Type B pancreatic cell (in vitro differentiated cells): ENCODE measurements at regions not wholly inside any gene's neighbourhood (a gene's known extent, or its start where the extent isn't known, plus 50 kb on each side); places are given as distances from the start of the nearest gene placed in this dataset.

Source experiments
- DNase-seq: peaks from one replicate; pipeline ENCODE4 v3.0.0; 2021; ENCODE audit warnings: mixed read lengths; ENCODE audit not compliant: unreplicated experiment; ENCODE audit errors: extremely low spot score
- H3K27ac Mint-ChIP-seq: 2 replicates; pipeline ENCODE4 v1.8.0; 2021; ENCODE audit warnings: mild to moderate bottlenecking, mixed read lengths
- H3K27me3 Mint-ChIP-seq: 2 replicates; pipeline ENCODE4 v1.8.0; 2021; ENCODE audit warnings: mixed read lengths
- H3K36me3 Mint-ChIP-seq: 2 replicates; pipeline ENCODE4 v1.8.0; 2021; ENCODE audit warnings: mixed read lengths
- H3K4me1 Mint-ChIP-seq: one replicate; pipeline ENCODE4 v1.8.0; 2021; ENCODE audit warnings: mixed read lengths; ENCODE audit not compliant: unreplicated experiment
- H3K4me3 Mint-ChIP-seq: 2 replicates; pipeline ENCODE4 v1.8.0; 2021; ENCODE audit warnings: mild to moderate bottlenecking, mixed read lengths
- H3K9me3 Mint-ChIP-seq: 2 replicates; pipeline ENCODE4 v1.8.0; 2021; ENCODE audit warnings: mixed read lengths
- CTCF ChIP-seq: fragments of 200-600 bp; sonication (generic); conservative IDR thresholded peaks from 2 replicates; pipeline ENCODE4 v1.5.0; 2021; ENCODE audit warnings: antibody characterized with exemption, mild to moderate bottlenecking

GRCh38 chr6:139536751-139537617 lies 162.5 kb upstream of the CITED2 start:
- Mint-ChIP-seq H3K4me1 (peaks cover 20% of the 10 kb centered on the region), H3K4me3 (no peak overlapping the region), H3K36me3 (no peaks in the 10 kb centered on the region), H3K27ac (no peak overlapping the region), H3K27me3 (no peaks in the 10 kb centered on the region), H3K9me3 (peaks cover 5% of the 10 kb centered on the region)
- TF ChIP-seq CTCF: no peak
- no peak for DNase-seq

- peak overlapping the region; percentile 7 for H3K27ac Mint-ChIP-seq
Measured at GRCh38 chr6:139534472-139535115, 160.1 kb upstream of the CITED2 start.

GRCh38 chr6:139533573-139534471 lies 159.4 kb upstream of the CITED2 start:
- H3K9me3 Mint-ChIP-seq: peaks cover 10% of the 10 kb centered on the region
- peak overlapping the region; percentile 7 for H3K27ac Mint-ChIP-seq
- no peaks in the 10 kb centered on the region for H3K36me3 Mint-ChIP-seq
- TF ChIP-seq CTCF: no peak
- H3K4me3 Mint-ChIP-seq: peak overlapping the region; percentile 0
- no peaks in the 10 kb centered on the region for H3K27me3 Mint-ChIP-seq
- no peak for DNase-seq
- peaks cover 28% of the 10 kb centered on the region for H3K4me1 Mint-ChIP-seq

More at GRCh38 chr6:139534472-139535115, 160.1 kb upstream of the CITED2 start:
- H3K36me3 Mint-ChIP-seq: no peaks in the 10 kb centered on the region
- peaks cover 10% of the 10 kb centered on the region for H3K9me3 Mint-ChIP-seq
- peaks cover 28% of the 10 kb centered on the region for H3K4me1 Mint-ChIP-seq
- no peak for DNase-seq
- no peaks in the 10 kb centered on the region for H3K27me3 Mint-ChIP-seq
- H3K4me3 Mint-ChIP-seq: peak overlapping the region; percentile 23
- no peak for TF ChIP-seq CTCF

GRCh38 chr6:139533171-139533570 lies 158.7 kb upstream of the CITED2 start:
- no peaks in the 10 kb centered on the region for H3K36me3 Mint-ChIP-seq
- no peaks in the 10 kb centered on the region for H3K27me3 Mint-ChIP-seq
- H3K27ac Mint-ChIP-seq: peak overlapping the region; percentile 7
- DNase-seq: no peak
- peak overlapping the region; percentile 0 for H3K4me3 Mint-ChIP-seq
- H3K9me3 Mint-ChIP-seq: peaks cover 10% of the 10 kb centered on the region
- no peak for TF ChIP-seq CTCF
- peaks cover 28% of the 10 kb centered on the region for H3K4me1 Mint-ChIP-seq
